HG03520 (cell line): ENCODE measurements at regions not wholly inside any gene's neighbourhood (a gene's known extent, or its start where the extent isn't known, plus 50 kb on each side); places are given as distances from the start of the nearest gene placed in this dataset.

Experiments
- ATAC-seq: cut with Tn5 transposase; IDR thresholded peaks from one replicate; pipeline ENCODE4 v1.9.1; 2021; ENCODE audit warnings: mild to moderate bottlenecking, moderate library complexity; ENCODE audit not compliant: unreplicated experiment

DNA sequence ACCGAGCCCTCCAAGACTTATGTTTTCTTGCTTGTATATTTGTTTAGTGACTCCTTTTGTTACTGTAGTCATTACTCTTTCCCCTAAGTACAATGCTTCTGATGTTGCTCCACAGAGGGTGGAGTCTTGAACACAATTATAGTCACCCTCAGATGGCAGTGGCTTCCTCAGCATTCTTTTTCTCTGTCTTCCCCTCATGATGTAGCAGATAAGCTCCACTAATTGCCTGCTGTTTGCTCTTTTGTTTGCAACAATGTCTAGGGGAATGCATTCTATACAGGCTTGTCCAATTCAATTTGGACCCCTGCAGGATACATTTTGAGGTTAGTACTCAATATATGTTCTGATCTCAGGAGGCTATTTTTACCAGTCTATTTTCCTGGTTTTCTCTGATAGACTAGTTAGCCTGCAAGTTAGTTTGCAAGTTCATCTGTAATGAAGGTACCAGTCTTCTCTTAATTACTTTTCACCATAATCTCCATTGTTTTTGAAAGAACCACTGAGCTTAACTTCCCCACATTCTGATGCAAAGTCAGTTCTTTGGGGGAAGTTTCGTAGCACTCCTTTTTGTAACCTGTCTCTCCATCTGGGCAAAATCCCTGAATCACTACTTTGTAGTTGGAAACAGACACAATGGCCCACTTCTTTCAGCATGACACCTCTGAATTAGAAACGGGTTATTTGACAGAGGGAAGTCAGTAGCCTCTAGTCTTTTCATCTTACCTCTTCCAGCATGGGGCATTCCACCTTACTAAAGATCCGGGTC lies 1509.2 kb downstream of the CDH11 start:
- no peak for ATAC-seq

- ATAC-seq = no peak
These were observed 1515.1 kb downstream of the CDH11 start for GRCh38 chr16:63606778-63607177.

GRCh38 chr16:63602206-63602927 lies 1519.5 kb downstream of the CDH11 start:
- no peak for ATAC-seq

DNA sequence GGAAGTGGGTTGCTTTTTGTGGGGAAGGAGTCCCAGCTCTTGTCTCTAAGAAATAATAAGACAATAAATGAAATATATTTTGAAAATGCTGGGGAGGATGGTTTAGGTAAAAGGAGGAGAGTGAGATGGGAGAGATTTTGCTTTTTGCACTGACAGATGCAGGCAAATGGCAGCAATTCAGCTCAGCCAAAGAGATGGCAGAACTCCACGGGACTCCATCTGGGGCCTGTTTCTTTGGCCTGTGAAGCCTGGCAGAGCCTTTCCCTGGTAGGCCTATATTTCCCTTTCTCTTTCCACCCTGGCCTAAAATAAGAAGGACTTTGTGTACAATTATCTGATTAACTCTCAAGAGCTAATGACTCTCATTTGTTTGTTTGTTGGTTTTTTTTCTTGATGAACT lies 1525.1 kb downstream of the CDH11 start:
- no peak for ATAC-seq

DNA sequence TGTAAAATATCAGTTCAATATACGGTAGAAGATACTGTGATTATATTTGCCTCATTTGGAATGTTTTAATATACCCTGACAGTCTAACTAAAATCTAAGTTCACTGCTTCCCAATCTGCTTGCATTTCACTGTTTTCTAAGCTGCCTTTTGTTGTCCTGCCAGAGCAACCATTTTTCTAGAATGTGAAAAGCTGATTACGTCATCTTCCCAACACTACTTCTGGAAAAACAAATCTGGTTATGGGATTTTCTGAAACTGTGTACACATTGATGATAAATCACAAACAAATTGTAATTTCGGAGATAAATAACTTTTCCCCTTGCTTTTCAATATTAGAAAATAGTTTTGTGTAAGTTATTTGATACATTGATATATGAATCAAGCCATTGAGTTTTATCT lies 1529.0 kb downstream of the CDH11 start:
- no peak for ATAC-seq

DNA sequence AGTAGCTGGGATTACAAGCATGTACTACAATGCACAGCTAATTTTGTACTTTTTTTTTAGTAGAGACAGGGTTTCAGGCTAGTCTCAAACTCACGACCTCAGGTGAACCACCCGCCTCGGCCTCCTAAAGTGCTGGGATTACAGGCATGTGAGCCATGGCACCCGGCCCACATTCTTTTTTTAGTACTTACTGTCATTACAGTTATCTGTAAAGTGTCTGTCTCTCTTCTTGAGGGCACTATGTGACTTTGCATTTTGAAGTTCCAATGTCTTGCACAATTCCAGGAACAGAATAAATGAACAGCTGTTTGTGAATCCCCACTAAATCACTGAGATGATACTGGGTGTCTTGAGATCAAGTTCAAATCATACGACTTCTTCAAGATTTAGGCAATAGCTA lies 1540.3 kb downstream of the CDH11 start:
- no peak for ATAC-seq

DNA sequence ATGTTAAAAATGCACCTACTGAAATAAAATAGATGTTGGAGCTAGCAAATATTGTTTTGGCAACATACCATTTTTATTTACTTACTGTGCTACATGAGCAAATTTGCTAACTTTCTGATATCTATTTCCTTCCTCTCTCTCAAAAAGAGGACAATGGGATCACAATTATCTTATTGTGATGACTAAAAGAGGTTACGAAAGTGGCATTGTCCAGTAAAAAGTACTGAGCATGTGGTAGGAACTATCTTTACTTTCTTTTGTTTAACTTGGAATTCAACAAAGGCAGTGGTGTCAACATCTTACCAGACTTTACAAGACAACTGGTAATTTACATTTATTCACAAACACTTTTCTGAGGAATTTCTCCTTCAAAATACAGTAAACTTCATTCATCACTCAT lies 1542.6 kb upstream of the CDH8 start:
- ATAC-seq = no peak

DNA sequence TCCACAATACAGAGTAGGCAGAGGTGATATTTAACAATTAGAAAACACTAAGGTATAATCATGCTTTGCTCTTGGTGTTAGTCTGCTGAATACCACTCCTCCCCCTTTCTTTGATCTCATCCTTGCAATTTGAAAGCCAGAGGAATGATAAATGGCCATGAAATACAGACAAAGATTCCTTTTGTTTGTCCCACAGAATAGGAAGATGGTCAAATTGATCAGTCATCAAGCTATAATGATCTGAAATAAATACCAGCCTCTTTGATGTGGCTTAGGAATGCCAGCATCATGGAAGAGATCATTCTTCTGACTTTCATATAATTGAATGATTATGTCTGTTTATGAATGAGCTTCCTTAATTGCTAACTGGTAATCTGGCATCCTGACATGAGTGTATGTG lies 1541.7 kb upstream of the CDH8 start:
- ATAC-seq = no peak

DNA sequence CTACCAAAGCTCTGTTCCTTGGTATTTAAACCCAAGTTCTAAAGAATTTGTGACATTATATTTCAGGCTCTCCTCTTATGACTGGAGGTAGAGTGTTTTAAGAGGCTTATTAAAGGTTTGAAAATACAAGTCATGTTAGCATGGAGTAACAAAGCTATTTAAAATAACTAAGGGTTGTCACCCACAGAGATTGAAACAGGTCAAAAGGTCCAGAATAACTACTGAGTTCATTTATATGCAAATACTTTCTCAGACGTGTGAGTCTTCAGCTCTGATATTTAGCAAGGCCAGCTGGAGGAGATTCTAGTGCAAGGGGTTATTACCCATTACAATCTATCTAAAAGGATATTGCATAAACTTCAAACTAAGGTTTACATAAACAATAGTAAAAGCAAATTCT lies 1538.8 kb upstream of the CDH8 start:
- ATAC-seq = no peak

DNA sequence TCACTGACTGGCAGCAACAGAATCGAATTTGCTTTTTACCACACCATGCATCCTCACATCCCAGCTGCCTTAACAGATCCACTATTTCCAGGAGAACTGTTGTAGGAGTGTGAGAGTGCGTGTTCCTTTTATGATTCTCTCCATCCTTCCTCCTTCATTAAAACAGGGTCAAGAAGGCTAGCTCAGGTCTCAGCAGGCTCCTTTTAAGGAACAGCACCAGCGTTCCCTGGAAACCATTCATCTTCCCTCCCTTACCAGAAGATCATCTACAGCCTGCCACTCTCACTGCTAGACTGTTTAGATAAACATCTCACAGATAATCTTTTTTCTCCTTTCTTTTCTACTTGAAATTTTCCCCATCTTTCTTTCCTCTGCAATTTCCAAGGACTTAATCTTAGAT lies 1531.9 kb upstream of the CDH8 start:
- no peak for ATAC-seq

- ATAC-seq = no peak
These were observed 1527.7 kb upstream of the CDH8 start for GRCh38 chr16:63563819-63564505.

- ATAC-seq = no peak
These were observed 1517.7 kb upstream of the CDH8 start for GRCh38 chr16:63553980-63554379.

- no peak for ATAC-seq
These were observed 1503.0 kb upstream of the CDH8 start for GRCh38 chr16:63539276-63539675.

DNA sequence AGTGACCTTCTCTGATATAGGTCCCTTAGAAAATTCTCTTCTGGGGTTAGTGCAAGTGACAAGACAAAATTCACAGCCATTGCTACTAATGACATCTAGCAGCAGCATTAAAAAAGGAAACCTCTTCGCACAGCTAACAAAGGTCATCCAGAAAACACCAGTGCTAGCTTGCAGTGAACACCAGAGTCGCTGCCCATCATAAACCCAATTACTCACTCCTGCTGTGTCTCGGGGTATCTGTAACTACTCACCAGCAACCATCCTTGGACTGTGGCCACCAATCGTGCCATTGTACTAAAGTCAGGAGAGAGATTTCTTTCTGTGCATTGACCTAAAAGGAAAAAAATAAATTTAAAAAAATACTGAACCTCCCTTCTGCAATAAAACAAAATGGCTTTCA lies 1494.7 kb upstream of the CDH8 start:
- no peak for ATAC-seq

GRCh38 chr16:63530208-63530607 lies 1494.0 kb upstream of the CDH8 start:
- ATAC-seq = no peak

- ATAC-seq = no peak
These were observed 1491.2 kb upstream of the CDH8 start for GRCh38 chr16:63527404-63527803.

DNA sequence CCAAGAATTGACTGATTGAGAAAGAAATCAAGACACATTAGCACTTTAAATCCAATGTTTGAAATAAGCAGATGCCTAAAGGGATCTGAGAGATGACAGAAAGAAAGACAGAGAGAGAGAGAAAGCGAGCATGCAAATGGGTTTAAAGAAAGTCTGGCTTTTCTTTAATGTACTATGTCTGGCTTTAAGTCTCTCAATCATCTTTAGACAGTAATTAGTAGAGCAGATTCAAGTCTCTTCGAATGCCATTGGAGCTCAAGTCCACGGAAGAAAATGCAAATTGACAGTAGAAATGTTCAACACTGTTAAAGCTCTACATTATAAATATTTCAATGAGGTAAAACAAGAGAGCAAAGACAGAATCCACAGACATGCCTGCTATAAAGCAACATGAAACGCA lies 1480.2 kb upstream of the CDH8 start:
- no peak for ATAC-seq

DNA sequence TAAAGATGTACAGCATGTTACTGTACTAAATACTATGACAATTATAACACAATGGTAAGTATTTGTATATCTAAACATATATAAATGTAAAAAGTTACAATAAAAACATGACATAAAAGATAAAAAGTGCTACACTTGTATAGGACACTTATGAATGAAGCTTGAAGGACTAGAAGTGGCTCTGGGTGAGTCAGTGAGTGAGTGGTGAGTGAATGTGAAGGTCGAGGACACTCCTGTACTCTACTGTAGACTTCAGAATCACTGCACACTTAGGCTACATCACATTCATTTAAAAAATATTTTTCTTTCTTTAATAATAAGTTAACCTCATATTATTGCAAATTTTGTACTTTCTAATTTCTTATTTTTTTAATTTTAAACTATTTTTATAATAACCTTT lies 1476.7 kb upstream of the CDH8 start:
- ATAC-seq = no peak

- no peak for ATAC-seq
These were observed 1461.2 kb upstream of the CDH8 start for GRCh38 chr16:63497408-63497807.

DNA sequence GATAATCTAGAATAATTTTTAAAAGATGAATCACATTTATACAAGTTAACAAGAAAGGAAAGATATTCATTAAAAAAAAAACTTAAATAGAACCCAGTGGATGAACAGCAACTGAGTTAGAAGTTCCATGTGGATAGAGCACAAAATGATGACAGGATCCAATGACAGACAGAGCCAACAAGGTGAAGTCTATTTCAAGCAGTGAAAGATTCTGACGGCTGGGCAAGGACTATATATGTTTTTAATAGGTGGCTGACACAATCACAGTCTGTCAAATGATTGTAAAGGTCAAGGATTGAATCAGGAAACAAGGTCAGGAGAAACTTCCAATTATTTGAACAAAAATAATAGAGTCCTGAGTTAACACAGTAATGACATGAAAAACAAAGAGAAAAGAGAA lies 1460.0 kb upstream of the CDH8 start:
- ATAC-seq = no peak

DNA sequence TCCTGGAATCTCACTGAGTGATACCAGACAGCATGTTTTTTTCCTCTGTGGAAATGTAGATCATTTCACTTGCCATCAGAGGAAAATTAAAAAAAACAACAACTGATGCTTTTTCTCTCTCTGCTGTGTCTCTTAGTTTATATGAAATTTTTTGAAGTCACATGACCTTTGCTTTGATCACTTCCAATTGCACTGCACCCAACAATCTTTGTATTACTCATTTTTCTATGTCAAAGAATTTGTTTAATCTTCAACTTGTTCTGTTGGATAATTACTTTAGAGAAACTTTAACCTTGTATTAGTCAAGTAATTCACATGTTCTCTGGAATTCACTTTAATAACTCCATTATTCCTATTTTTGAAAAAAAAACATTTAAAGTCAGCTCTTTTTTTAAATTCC lies 1452.7 kb upstream of the CDH8 start:
- ATAC-seq = no peak

GRCh38 chr16:63481060-63481459 lies 1444.8 kb upstream of the CDH8 start:
- ATAC-seq = no peak
